Upper lobe of left lung (tissue), 4 donors: ENCODE measurements at regions not wholly inside any gene's neighbourhood (a gene's known extent, or its start where the extent isn't known, plus 50 kb on each side); places are given as distances from the start of the nearest gene placed in this dataset.

Experiments used
- CTCF ChIP-seq, 6 experiments: fragments of 450-650 bp in 4 of 6; fragments of 200-600 bp in 2 of 6; sonication (generic) in 2 of 6; IDR thresholded peaks; one replicate each; pipeline ENCODE4 v1.5.1; 2016 to 2019; ENCODE audit warnings: antibody characterized with exemption in 6 of 6
- EP300 ChIP-seq, 4 donors: sonication (generic); formaldehyde crosslinking; IDR thresholded peaks; one replicate each; pipeline ENCODE4 v1.5.1; 2017; ENCODE audit warnings: antibody characterized with exemption in 4 of 4, control low read depth in 2 of 4

GRCh38 chr11:35875466-35875865 lies 68.4 kb upstream of the LDLRAD3 start:
- TF ChIP-seq EP300 (IDR thresholded peaks at IDR 0.05) (no peak), CTCF (IDR thresholded peaks at IDR 0.05) (no peak)
